GM18907 (cell line): ENCODE measurements at regions not wholly inside any gene's neighbourhood (a gene's known extent, or its start where the extent isn't known, plus 50 kb on each side); places are given as distances from the start of the nearest gene placed in this dataset.

ENCODE experiments used
- ATAC-seq: cut with Tn5 transposase; IDR thresholded peaks from one replicate; pipeline ENCODE4 v1.9.1; 2021; ENCODE audit warnings: mild to moderate bottlenecking, moderate library complexity; ENCODE audit not compliant: unreplicated experiment

DNA sequence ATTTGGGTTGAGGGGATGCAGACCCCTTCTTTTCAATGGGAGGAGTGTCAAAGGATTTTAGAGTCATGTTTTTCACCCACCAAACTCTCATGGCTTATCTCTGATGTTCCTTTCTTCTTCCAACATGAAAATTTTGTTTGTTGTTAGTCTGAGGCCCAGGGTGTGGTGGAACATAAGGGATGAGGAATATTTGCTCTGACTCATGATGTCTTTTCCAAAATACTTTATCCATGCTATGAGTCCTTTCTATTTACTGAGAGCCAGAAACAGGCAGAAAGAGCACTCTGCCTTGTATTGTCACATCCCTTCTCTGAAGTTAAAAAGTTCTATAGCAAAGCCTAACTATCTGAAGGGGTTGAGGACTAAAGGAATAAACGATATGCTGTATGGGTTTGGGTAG, 61.6 kb upstream of the GYPA start:
- ATAC-seq = no peak

GRCh38 chr4:144203155-144203554, 62.6 kb upstream of the GYPA start:
- no peak for ATAC-seq

DNA sequence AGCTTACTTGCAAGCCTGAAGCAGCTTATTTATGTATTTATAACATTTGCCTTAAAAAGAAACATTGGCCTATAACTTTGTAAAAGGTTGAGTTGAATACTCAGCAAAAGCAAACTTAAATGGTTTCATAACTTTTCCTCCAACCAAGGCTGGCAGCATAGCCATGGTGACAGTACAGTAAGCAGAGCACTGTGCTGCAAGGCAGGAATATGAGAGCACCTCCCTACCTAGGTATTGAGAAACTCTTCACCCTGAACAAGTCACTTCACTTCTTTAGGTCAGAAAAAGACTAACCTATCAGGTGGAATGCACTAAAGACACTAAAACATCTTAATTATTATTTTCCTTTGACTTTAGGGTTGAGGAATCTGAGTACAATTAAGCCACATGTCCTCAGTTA, 63.9 kb upstream of the GYPA start:
- ATAC-seq = no peak

GRCh38 chr4:144206711-144207110, 66.2 kb upstream of the GYPA start:
- no peak for ATAC-seq

GRCh38 chr4:144208074-144208473, 67.6 kb upstream of the GYPA start:
- ATAC-seq = no peak

- no peak for ATAC-seq
Measured at GRCh38 chr4:144209491-144209890, 69.0 kb upstream of the GYPA start.

GRCh38 chr4:144213371-144213770, 72.9 kb upstream of the GYPA start:
- no peak for ATAC-seq

DNA sequence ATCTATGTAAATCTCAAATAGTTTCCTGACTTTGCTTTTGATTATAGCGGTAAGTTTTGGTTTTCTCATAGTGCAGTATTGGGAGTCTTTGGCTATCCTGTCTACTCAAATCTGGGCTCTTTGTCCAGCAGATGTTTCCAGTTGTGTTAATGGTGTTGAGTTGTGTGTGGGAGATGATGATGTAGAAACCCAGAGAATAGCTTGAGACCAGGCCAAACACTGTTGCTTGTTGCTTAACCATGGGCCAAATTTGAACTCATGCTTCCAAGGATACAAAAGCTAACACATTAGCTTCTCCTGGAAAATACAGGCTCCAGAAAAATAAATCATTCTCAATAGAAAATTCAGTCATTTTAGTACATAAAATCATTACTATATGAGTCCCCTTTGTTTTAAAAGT, 82.6 kb upstream of the GYPA start:
- ATAC-seq = no peak

- no peak for ATAC-seq
Measured at GRCh38 chr4:144223661-144224060, 83.1 kb upstream of the GYPA start.

GRCh38 chr4:144259285-144259684, 118.8 kb upstream of the GYPA start:
- ATAC-seq = no peak

DNA sequence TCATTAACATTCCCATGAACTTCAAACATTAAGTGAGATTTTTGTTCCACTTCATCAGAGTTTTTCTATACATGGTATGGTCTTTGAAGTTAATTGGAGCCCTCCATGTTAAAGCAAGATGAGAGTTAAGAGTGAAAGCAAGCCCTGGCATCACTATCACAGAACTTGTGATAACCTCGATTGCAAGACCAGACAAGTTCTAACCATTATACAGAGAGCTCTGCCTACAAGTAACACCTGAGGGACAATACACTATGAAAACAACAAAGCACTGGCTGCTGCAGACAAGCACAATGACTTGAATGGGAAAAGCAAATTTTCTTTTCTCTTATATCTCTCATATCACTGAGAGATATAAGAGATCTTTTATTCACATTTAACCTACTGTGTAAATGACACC, 126.6 kb upstream of the GYPA start:
- ATAC-seq = no peak

DNA sequence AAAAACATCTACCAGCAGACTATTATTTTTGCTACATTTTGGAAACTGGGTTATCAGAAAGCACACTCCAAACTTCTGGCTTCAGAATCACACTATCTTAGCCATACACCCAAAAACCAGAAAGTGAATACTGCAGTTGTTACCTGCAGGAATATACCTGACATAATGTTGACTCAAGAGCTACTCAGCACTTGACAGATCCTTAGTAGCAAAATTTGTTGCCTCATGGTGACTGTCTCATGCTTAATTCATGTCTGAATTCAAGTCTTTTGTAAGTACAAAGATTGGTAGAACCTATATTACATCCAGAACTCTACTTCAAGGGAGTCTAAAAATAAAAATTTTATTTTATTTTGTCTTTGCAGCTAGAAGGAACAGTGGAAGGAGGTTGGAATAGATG, 140.2 kb upstream of the GYPA start:
- no peak for ATAC-seq

GRCh38 chr4:144283526-144283925, 143.0 kb upstream of the GYPA start:
- ATAC-seq = no peak

DNA sequence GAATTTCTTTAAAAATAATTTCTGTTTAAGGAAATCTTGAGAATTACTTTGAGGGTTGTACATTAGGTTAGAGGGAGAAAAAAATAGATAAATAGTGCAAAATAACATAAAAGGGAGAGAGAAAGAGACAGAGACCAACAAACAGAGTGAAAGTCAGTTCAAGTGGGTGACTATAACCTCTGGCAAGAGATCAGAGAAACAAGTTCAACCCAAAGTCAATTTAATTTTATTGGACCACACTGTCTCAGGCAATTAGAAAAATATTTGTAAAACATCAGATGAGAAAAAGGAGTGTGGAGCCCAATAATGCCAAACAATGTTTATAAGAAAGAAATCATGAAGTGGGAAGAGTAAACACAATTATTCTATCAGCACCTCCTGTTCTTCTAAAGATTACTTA, 143.5 kb upstream of the GYPA start:
- ATAC-seq = no peak

GRCh38 chr4:144288011-144288903, 147.7 kb upstream of the GYPA start:
- peak; percentile 93 for ATAC-seq

GRCh38 chr4:144289667-144290428, 149.3 kb upstream of the GYPA start:
- no peak for ATAC-seq

GRCh38 chr4:144291164-144291563, 150.6 kb upstream of the GYPA start:
- no peak for ATAC-seq

- ATAC-seq = no peak
Measured at GRCh38 chr4:144294211-144294610, 153.7 kb upstream of the GYPA start.

- ATAC-seq = no peak
Measured at GRCh38 chr4:144295286-144295995, 154.9 kb upstream of the GYPA start.

DNA sequence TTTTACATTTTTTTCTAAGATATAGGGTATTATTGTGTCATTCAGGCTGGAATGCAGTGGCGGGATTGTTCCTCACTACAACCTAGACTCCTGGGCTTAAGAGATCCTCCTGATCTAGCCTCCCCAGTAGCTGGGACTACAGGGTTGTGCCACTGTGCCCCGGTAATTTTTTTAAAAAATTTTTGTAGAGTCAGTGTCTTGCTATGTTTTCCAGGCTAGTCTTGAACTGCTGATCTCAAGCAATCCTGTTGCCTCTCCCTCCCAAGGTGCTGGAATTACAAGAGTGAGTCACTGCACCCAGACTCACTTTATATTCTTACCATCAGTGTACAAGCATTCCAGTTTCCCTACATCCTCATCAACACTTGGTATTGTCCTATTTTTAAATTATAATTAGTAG, 156.4 kb upstream of the GYPA start:
- ATAC-seq = no peak

GRCh38 chr4:144298519-144298918, 158.0 kb upstream of the GYPA start:
- no peak for ATAC-seq

- ATAC-seq = no peak
Measured at GRCh38 chr4:144300616-144301015, 160.1 kb upstream of the GYPA start.
